SK-MEL-5 (cell line): ENCODE measurements at regions not wholly inside any gene's neighbourhood (a gene's known extent, or its start where the extent isn't known, plus 50 kb on each side); places are given as distances from the start of the nearest gene placed in this dataset.
"Not testable (repeated sequence)": the region's sequence is repeated elsewhere in the genome, so short reads cannot be mapped to it uniquely, and the experiment has no call there.

Experiments
- DNase-seq: peaks from one replicate; pipeline ENCODE4 v3.0.0-alpha.2; 2016; ENCODE audit warnings: low read depth, low spot score
- in situ Hi-C: cut with HindIII; loops from 2 replicates; pipeline ENCODE4 v1.10.0; 2016; ENCODE audit warnings: low sequenced_read_pairs, high pct_unique_total_duplicates, low pct_unique_long_range_greater_than_20kb

DNA sequence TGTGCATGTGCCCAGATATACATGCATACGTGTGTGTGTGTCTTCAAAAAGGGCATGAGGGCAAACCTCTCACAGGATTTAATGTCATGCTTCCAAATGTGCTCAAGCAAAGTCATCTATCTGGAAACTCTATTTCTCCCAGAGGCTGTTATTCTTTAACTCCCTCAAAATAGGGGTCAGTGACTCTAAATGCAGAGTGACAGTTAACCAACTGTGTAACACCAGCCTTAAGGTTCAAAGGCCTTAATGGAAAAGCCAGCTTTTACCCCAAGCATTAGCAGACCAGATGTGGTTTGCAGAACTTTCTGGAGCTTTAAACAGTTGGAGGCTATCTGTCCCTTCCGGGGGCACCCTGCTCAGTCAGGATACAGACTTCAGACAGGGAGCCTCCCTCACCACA is 70.4 kb upstream of the SLC7A14 start:
- in situ Hi-C loops: no loop called here
- no peak for DNase-seq

DNA sequence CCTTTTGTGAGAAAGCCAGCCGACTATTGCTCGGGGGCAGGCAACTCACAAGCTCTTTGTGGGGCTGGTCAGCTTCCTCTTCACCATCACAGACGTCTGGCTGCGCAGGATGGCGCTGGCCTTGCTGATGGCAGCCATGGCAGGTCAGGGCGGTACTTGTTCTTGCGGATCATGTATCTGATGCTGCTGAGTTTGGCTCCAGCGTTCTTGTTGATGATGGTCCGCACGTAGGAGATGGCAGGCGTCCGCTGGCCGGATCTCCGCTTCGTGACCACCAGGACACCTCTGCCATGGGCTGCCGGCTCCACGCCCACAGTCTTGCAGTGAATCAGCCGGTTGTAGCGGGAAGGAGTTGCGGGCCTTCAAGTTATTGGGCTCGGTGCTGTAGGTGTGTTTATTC is 67.9 kb upstream of the SLC7A14 start:
- no peak for DNase-seq
- in situ Hi-C loops: no loop called here

DNA sequence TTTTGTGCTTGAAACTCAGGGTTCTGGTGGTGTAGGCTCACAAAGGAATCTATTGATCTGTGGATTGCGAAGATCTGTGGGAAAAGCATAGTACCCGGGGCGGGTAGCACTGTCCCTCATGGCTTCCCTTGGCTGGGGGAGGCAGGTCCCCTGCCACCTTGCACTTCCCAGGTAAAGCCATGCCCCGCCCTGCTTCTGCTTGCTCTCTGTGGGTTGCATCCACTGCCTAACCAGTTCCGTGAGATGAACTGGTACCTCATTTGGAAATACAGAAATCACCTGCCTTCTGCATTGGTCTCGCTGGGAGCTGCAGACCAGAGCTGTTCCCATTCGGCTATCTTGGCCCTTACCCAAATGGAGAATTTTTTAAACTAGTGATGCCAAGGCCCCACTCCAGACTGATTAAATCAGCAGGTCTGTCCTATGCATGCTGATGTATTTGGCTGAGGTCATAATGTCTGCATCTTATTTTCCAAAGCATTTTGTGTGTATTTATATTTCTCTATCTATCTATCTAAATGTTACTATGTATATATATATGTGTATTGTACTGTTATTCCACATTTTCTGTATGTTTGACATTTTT is 65.5 kb upstream of the SLC7A14 start:
- DNase-seq: no peak
- in situ Hi-C loops: no loop called here

DNA sequence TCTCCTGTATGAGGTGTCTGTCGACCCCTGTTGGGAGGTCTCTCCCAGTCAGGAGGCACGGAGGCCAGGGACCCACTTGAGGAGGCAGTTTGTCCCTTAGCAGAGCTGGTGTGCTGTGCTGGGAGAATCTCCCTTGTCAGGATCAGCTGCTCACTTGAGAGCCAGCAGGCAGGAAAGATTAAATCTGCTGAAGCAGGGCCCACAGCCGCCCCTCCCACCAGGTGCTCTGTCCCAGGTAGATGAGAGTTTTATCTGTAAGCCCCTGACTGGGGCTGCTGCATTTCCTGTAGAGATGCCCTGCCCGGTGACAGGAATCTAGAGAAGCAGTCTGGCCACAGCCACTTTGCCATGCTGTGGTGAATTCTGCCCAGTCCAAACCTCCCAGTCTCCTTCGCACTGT is 64.7 kb upstream of the SLC7A14 start:
- in situ Hi-C loops, DNase-seq: not testable (repeated sequence)

DNA sequence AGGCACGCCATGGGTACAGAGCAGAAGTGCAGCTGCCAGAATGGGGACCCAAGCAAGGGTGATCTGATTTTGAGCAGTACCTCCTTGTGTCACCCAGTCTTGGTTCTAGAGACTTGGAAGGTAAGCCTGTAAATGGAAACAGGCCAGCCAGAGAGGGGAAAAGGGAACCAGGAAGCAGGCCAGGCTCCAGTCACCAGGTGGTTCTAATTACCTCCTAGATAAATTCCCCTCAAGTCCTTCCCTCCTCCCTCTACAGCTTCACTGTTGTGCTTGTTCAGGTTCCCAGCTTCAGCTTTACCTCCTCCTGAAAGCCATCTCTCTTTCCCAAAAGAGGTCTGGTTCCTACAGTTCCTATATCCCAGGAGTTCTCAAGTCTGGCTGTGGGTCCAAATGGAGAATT is 58.8 kb upstream of the SLC7A14 start:
- no peak for DNase-seq
- in situ Hi-C loops: no loop called here

DNA sequence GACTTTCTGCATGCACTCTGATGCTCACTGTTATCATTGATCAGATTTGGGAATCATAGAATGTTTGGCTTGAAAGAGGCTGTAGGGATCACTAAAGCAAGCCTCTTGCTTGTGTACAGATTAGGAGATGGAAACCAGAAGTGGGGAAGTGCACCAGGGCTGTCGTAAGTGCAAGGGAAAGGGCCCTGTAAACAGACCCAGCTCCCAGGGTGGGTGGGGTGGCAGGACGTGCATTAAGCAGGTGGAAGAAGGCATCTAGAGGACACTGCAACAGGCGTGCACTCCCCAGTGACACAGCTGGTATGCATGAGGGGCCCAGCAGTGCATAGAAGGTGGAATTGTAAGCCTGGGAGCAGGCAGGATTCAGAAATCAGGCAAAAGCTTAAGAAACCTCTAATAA is 58.0 kb upstream of the SLC7A14 start:
- in situ Hi-C loops: no loop called here
- no peak for DNase-seq

DNA sequence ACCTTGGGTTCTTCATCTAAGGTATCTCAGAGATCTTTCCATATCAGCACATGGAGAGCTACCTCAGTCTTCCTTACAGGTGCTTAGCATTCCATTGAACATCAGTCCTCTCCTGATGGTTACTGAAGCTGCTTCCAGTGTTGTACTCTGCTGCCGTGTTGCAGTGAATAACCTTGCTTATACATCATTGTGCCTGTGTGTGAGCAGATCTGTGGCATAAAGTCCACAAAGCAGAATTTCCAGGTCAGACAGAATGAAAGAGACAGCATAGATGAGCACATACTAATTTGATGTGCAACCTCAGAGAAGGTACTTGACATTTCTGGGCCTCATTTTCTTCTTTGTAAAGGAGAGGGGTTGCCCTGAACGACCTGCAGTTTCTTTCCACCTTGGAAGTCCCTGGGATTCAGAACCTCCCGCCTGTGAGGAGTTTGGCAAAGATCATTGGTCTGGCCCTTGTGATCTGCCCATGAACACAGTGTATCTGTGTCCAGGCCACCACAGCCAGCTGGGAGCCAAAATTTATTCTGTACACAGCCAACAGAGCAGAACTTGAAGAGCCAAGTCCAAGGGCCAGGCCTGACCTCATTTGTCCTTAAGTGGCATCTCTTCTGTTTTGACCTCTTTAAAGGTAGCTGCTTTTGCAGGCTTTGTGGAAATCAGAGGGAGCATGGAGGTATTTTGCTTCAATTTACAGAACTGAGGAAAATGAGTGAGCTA is 57.2 kb upstream of the SLC7A14 start:
- in situ Hi-C loops: no loop called here
- no peak for DNase-seq

DNA sequence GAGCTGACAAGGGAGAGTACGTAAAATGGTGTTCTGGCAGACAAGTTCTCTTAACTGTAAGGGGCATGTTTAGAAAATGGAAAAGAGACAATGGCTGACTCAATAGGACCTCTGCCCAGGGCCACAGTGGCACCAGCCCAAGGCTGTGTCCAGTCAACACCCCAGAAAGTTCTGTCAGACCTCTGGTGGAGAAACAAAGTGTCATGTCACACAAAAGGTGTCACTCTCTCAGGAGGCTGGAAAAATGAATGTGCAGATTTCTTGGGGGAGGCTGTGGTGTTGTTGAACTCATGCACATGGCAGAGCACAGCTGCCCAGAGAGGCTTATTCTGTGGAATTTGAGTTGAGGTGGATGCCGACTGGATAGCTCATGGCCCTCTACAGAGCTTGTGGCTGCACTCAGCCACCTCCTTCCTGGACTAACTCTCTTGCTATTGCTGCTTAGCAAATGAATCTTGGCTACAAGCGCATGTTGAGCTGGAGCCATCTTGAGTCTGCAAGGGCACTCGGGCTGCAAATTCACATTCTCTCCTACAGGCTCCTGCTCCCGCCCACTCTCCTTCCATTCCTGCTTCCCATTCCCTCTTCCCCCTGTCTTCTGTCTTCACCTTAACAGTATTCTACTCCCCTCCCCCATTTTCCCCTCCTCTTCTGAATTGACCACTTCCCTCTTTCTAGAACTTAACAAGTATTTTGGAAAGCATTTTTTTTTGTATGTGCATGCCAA is 55.8 kb upstream of the SLC7A14 start:
- in situ Hi-C loops: no loop called here

DNA sequence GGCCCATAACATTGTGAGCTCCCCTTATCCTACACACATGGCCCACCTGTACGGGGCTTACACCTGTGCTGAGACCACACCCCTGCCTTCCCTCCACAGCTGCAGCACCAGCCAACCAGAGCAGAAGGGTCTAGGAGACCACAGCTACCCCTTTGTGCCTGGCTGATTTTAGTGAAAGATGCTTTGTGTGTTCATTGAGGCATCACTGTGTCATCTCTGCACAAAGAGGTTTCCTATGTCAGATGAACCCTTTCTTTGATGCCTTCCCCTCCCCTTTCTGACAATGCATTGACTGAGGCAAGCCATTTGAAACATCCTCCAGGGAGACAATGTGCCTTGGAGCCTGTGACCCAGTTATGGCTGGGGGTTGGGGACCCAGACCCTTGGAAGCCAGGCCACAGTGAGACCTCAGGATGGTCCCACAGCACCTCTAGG is 54.9 kb upstream of the SLC7A14 start:
- no peak for DNase-seq
- in situ Hi-C loops: no loop called here

More for the DNA sequence above, 55.8 kb upstream of the SLC7A14 start:
- DNase-seq: no peak

DNA sequence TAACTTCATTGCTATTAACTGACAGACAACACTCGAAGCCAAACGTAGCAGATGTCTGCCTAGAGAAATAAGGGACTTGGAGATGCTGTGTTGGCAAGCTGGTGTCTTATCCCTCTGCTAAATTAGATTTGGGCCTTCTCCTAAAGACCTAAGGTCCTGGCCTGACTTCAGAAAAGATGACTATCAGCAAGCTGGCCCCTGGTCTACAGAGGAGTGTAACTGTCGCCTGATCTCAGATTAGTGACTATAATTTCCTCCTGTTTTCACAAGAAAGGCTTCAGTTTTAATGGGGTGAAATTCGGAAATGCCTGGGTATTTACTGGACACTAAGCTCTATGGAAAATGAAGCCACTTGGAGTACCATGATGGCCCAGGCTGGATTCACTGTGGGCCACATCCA is 53.1 kb upstream of the SLC7A14 start:
- in situ Hi-C loops: no loop called here
- DNase-seq: no peak

DNA sequence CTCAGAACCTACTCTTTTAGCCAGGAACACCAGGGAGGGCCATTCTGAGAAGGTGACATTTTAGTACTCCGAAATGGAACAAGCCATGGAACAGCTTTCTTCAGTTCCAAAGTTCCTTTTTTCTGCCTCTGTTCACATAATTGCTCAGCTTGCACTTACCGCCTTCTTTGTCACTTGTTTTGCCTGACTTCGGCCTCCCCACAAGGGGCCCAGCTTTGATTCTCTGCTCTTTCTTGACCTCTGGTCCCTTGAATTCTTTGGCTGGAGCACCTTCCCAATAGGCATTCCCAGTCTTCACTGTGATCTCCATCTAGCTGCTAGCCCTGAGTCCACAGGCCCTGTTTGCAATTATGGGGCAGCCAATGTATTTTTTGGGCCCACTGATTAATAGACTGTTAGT is 51.4 kb upstream of the SLC7A14 start:
- in situ Hi-C loops: no loop called here
- DNase-seq: no peak

DNA sequence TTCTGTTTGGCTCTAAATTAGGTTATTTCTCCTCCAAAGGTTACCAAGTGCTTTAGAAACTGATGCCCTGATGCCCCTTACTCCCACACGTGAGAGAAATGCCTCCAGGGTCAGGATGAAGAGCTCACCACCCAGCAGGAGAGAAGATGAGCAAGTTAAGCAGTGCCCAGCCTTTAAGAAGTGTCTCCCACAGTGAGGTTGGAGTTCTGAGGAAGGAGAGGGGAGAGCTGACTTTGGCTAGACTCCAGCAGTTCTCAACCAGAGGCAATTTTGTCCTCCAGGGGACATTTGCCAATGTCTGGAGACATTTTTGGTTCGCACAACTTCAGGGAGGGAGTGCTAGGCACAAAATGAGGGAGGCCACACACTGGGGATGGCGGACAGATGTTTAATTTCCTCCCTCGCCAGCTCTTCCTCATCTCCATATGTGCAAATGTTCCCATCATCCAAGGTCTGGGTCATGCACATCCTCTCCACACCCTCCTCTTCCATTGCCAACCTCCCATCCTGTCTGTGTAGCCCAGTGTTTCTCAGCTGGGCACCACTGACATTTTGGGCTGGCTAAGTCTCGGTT is 50.6 kb upstream of the SLC7A14 start:
- no peak for DNase-seq
- in situ Hi-C loops: no loop called here
